ENCODE measurements at regions not wholly inside any gene's neighbourhood (a gene's known extent, or its start where the extent isn't known, plus 50 kb on each side); places are given as distances from the start of the nearest gene placed in this dataset.

GRCh38 chr4:134024251-134024650, 177.3 kb downstream of the PABPC4L start:
- POLR2A ChIA-PET: no interaction called here
- CTCF ChIA-PET: interaction anchor here (0.6 kb wide), 1 partner anchor 562 kb away, joined by 3 read pairs; no protein-coding TSS in a partner anchor
- H3K4me3 ChIP-seq: no peak overlapping the region
- H3K4me2 ChIP-seq: no peak overlapping the region
- no peak overlapping the region for H3K27ac ChIP-seq
- ATAC-seq (peak in 1 of 2 experiments; percentile 46; a peak in 2 of 6 replicates), FAIRE-seq (no peak), DNase-seq (ENCODE audit: low read depth in 1 of 2, low spot score in 1 of 2) (peak in 1 of 2 experiments; percentile 39)
- 51% methylated on average over 2 of the region's 2 CpGs for WGBS (ENCODE audit: missing lambda C conversion rate)
- TF ChIP-seq RAD21 (conservative IDR thresholded peaks at IDR 0.05 in 1 of 2, IDR thresholded peaks at IDR 0.05 in 1 of 2): peak in 1 of 2 experiments; percentile 16; a peak in 2 of 5 replicates
- TF ChIP-seq CTCF (IDR thresholded peaks at IDR 0.05): 0 out of 3 replicates have a peak, but pooled peaks have one; percentile 9
- no peak for TF ChIP-seq ZSCAN20 (CRISPR knock-in tag; IDR thresholded peaks at IDR 0.05)
- no peak for TF ChIP-seq NR3C1 (IDR thresholded peaks at IDR 0.05)
- no peak for TF ChIP-seq RARB (CRISPR knock-in tag; IDR thresholded peaks at IDR 0.05)
- no peak for TF ChIP-seq EHMT2 (IDR thresholded peaks at IDR 0.05; ENCODE audit: low read depth)
- no peak for TF ChIP-seq KDM5A (IDR thresholded peaks at IDR 0.05)
- no peaks in the 10 kb centered on the region for H3K9me3 ChIP-seq
- 0 out of 3 replicates have a peak, but pooled peaks cover 8% of the 10 kb centered on the region for H3K4me1 ChIP-seq

- ATAC-seq (no peak), FAIRE-seq (no peak), DNase-seq (ENCODE audit: low read depth in 1 of 2, low spot score in 1 of 2) (no peak)
- no peak overlapping the region for H3K27ac ChIP-seq
- TF ChIP-seq HOXA7 (CRISPR knock-in tag; IDR thresholded peaks at IDR 0.05): no peak
- TF ChIP-seq HDAC2 (IDR thresholded peaks at IDR 0.05): no peak
- no peak for TF ChIP-seq MAX (IDR thresholded peaks at IDR 0.05)
- no peak for TF ChIP-seq NPAS2 (CRISPR knock-in tag; IDR thresholded peaks at IDR 0.05; ENCODE audit: borderline replicate concordance)
- no peak for TF ChIP-seq RFX5 (IDR thresholded peaks at IDR 0.05)
- TF ChIP-seq EHF (CRISPR knock-in tag; IDR thresholded peaks at IDR 0.05): no peak
- TF ChIP-seq RCOR1 (IDR thresholded peaks at IDR 0.05; ENCODE audit: low read depth, low read length): no peak
- TF ChIP-seq TP53 (CRISPR knock-in tag; IDR thresholded peaks at IDR 0.05): no peak
- no peak for TF ChIP-seq REST (IDR thresholded peaks at IDR 0.05)
- TF ChIP-seq ATOH8 (CRISPR knock-in tag; IDR thresholded peaks at IDR 0.05; ENCODE audit: low read depth): no peak
- TF ChIP-seq HOXB5 (CRISPR knock-in tag; IDR thresholded peaks at IDR 0.05): no peak
- TF ChIP-seq EHMT2 (IDR thresholded peaks at IDR 0.05; ENCODE audit: low read depth): no peak
- no peak for TF ChIP-seq HEYL (CRISPR knock-in tag; IDR thresholded peaks at IDR 0.05)
- TF ChIP-seq HES2 (IDR thresholded peaks at IDR 0.05): no peak
- TF ChIP-seq ZFP36 (IDR thresholded peaks at IDR 0.05; ENCODE audit: borderline replicate concordance, partially characterized antibody): no peak
- no peak for TF ChIP-seq JUN (IDR thresholded peaks at IDR 0.05)
- no peak for TF ChIP-seq ZSCAN20 (CRISPR knock-in tag; IDR thresholded peaks at IDR 0.05)
- TF ChIP-seq KDM1A (IDR thresholded peaks at IDR 0.05; ENCODE audit: low read depth): no peak
- TF ChIP-seq USF2 (IDR thresholded peaks at IDR 0.05): no peak
- ChIA-PET CTCF (no interaction called here), POLR2A (no interaction called here)
- no peak overlapping the region for H3K4me2 ChIP-seq
- H3K9me3 ChIP-seq: no peaks in the 10 kb centered on the region
- WGBS (ENCODE audit: missing lambda C conversion rate): 11% methylated on average over 1 of the region's 1 CpG
- no peak overlapping the region for H3K4me3 ChIP-seq
- no peaks in the 10 kb centered on the region for H3K4me1 ChIP-seq
These were observed 181.9 kb downstream of the PABPC4L start for GRCh38 chr4:134019657-134020056.

Measured in A549 (cell line).